HepG2 (cell line): ENCODE measurements at regions not wholly inside any gene's neighbourhood (a gene's known extent, or its start where the extent isn't known, plus 50 kb on each side); places are given as distances from the start of the nearest gene placed in this dataset.

ENCODE experiments used
- ATAC-seq: fragments of 200-7000 bp; cut with Tn5 transposase; 3 replicates; pipeline ENCODE4 v1.9.1; 2020; ENCODE audit warnings: mild to moderate bottlenecking, moderate library complexity
- BruUV-seq: library from RNA; stranded (reverse); fragments of 400-500 nt; replicated peaks from 2 replicates; lab custom pipeline; 2021; lab: Mats Ljungman, UMichigan
- CTCF ChIA-PET: fragments of 300-600 bp; formaldehyde crosslinking; extraction: SDS; loops from one replicate; lab custom pipeline; 2021; ENCODE audit warnings: low total read pairs, inconsistent platforms, low intra/inter-chr PET ratio; lab: Yijun Ruan, JAX
- POLR2A ChIA-PET: fragments of 350-600 bp; sonication (Branson Sonifier 250); formaldehyde crosslinking; loops from one replicate; lab custom pipeline; 2020; ENCODE audit warnings: antibody characterized with exemption, inconsistent platforms; lab: Yijun Ruan, JAX
- DNase-seq: peaks from one replicate; pipeline ENCODE4 v3.0.0-alpha.2; 2015; ENCODE audit warnings: low spot score
- FAIRE-seq: peaks from 3 replicates; lab custom pipeline; 2011; peaks lifted over from hg19 to GRCh38; lab: Jason Lieb, UNC
- H2AFZ ChIP-seq: one replicate; pipeline ENCODE4 v1.6.1; 2011; ENCODE audit warnings: low read length, inconsistent platforms
- H3K27ac ChIP-seq: fragments of 300-600 bp; 3 replicates; pipeline ENCODE4 v1.8.0; 2011; ENCODE audit warnings: mixed run types, mild to moderate bottlenecking, mixed read lengths, low read length, inconsistent platforms; ENCODE audit not compliant: insufficient read depth; ENCODE audit errors: extremely low read length
- H3K27me3 ChIP-seq, 2 experiments: fragments of 200-600 bp in 1 of 2; 2 replicates in 1 of 2; 3 replicates in 1 of 2; pipeline versions ENCODE4 v1.6.0 to v1.8.0; 2011; ENCODE audit warnings: low read length in 2 of 2, mild to moderate bottlenecking in 2 of 2, moderate library complexity in 2 of 2, inconsistent platforms in 1 of 2; ENCODE audit not compliant: insufficient read depth in 2 of 2, control insufficient read depth in 1 of 2
- H3K36me3 ChIP-seq, 2 experiments: fragments of 200-600 bp in 1 of 2; replicated peaks in 1 of 2; 2 replicates in 1 of 2; 3 replicates in 1 of 2; pipeline versions ENCODE4 v1.5.1 to v1.8.0; 2011; ENCODE audit warnings: low read length in 2 of 2, inconsistent platforms in 1 of 2; ENCODE audit not compliant: insufficient read depth in 2 of 2, control insufficient read depth in 1 of 2
- H3K4me1 ChIP-seq: 2 replicates; pipeline ENCODE4 v1.5.1; 2012; ENCODE audit warnings: low read length, inconsistent platforms; ENCODE audit not compliant: insufficient read depth
- H3K4me2 ChIP-seq: 2 replicates; pipeline ENCODE4 v1.6.0; 2011; ENCODE audit warnings: low read depth, low read length, inconsistent platforms
- H3K4me3 ChIP-seq, 3 experiments: fragments of 200-600 bp in 1 of 3; sonication (generic), shearing (Covaris generic) in 1 of 3; replicated peaks in 1 of 3; 2 replicates each; pipeline ENCODE4 v1.5.1; 2011 to 2016; ENCODE audit warnings: low read length in 3 of 3, inconsistent platforms in 2 of 3, low read depth in 2 of 3, mild to moderate bottlenecking in 2 of 3, control low read depth in 1 of 3, mixed read lengths in 1 of 3; ENCODE audit not compliant: insufficient read depth in 1 of 3
- H3K79me2 ChIP-seq: one replicate; pipeline ENCODE4 v1.6.1; 2011; ENCODE audit warnings: low read length, inconsistent platforms; ENCODE audit not compliant: insufficient read depth
- H3K9ac ChIP-seq: 2 replicates; pipeline ENCODE4 v1.6.0; 2011; ENCODE audit warnings: mild to moderate bottlenecking, low read depth, low read length, inconsistent platforms; ENCODE audit not compliant: insufficient read depth
- H3K9me3 ChIP-seq: 2 replicates; pipeline ENCODE4 v1.5.1; 2012; ENCODE audit warnings: mild to moderate bottlenecking, low read length
- H4K20me1 ChIP-seq: 2 replicates; pipeline ENCODE4 v1.6.0; 2011; ENCODE audit warnings: inconsistent platforms, mild to moderate bottlenecking, low read length, moderate library complexity; ENCODE audit not compliant: insufficient read depth
- ARNT2 ChIP-seq: sonication (generic); formaldehyde crosslinking; IDR thresholded peaks from 2 replicates; pipeline ENCODE4 v1.8.0; 2022; ENCODE audit warnings: mild to moderate bottlenecking, low read depth, missing genetic modification reagents, moderate library complexity
- FOXC1 ChIP-seq: sonication (generic); formaldehyde crosslinking; IDR thresholded peaks from 2 replicates; pipeline ENCODE4 v1.8.0; 2022; ENCODE audit warnings: mild to moderate bottlenecking, missing genetic modification reagents, borderline replicate concordance
- GABPA ChIP-seq, 2 experiments: IDR thresholded peaks; 2 replicates each; pipeline ENCODE4 v1.6.1; 2011 to 2016; ENCODE audit warnings: low read depth in 2 of 2, low read length in 1 of 2, missing biosample characterization in 1 of 2, missing genetic modification characterization in 1 of 2
- GABPB1 ChIP-seq: IDR thresholded peaks from 2 replicates; pipeline ENCODE4 v1.6.1; 2016; ENCODE audit warnings: mild to moderate bottlenecking, missing genetic modification reagents, moderate library complexity, missing compliant biosample characterization
- HOXA5 ChIP-seq: sonication (generic); formaldehyde crosslinking; IDR thresholded peaks from 2 replicates; pipeline ENCODE4 v1.4.0; 2020; ENCODE audit warnings: missing genetic modification reagents
- KLF11 ChIP-seq: IDR thresholded peaks from 2 replicates; pipeline ENCODE4 v1.6.1; 2016; ENCODE audit warnings: missing compliant biosample characterization
- STAT5B ChIP-seq: sonication (generic); formaldehyde crosslinking; IDR thresholded peaks from 2 replicates; pipeline ENCODE4 v1.4.0; 2020; ENCODE audit warnings: missing genetic modification reagents
- TCF7L2 ChIP-seq: IDR thresholded peaks from 2 replicates; pipeline ENCODE4 v1.6.1; 2011; ENCODE audit warnings: mild to moderate bottlenecking, low read depth, low read length, moderate library complexity
- ZKSCAN5 ChIP-seq: sonication (generic); formaldehyde crosslinking; IDR thresholded peaks from 2 replicates; pipeline ENCODE4 v1.5.1; 2020; ENCODE audit warnings: mild to moderate bottlenecking, missing genetic modification reagents
- ZNF225 ChIP-seq: sonication (generic); formaldehyde crosslinking; IDR thresholded peaks from 2 replicates; pipeline ENCODE4 v1.4.0; 2020; ENCODE audit warnings: mild to moderate bottlenecking, missing genetic modification reagents
- ZNF547 ChIP-seq: sonication (generic); formaldehyde crosslinking; IDR thresholded peaks from 2 replicates; pipeline ENCODE4 v1.5.1; 2020; ENCODE audit warnings: mild to moderate bottlenecking, missing genetic modification reagents
- ZSCAN30 ChIP-seq: sonication (generic); formaldehyde crosslinking; IDR thresholded peaks from 2 replicates; pipeline ENCODE4 v1.5.0; 2020; ENCODE audit warnings: mild to moderate bottlenecking, missing genetic modification reagents
- ZSCAN5A ChIP-seq: sonication (generic); formaldehyde crosslinking; IDR thresholded peaks from 2 replicates; pipeline ENCODE4 v1.8.0; 2022; ENCODE audit warnings: mild to moderate bottlenecking, missing genetic modification reagents, borderline replicate concordance
- WGBS: methylation state at CpG from one replicate; pipeline ENCODE4 v1.1.6; 2017; ENCODE audit warnings: low lambda C conversion rate; 5-methylcytosine and 5-hydroxymethylcytosine counted together
- in situ Hi-C: cut with HindIII; loops from 2 replicates; pipeline ENCODE4 v1.10.0; 2017; ENCODE audit warnings: low pct_unique_long_range_greater_than_20kb; ENCODE audit not compliant: extremely low pct_ligation_motif_present
- intact Hi-C: fragments of 100-400 bp; cut with micrococcal nuclease; formaldehyde crosslinking; loops from one replicate; pipeline ENCODE4 v1.10.0; 2022; ENCODE audit not compliant: unreplicated experiment
- TF ChIP-seq, protein P1 (sequence below), 2 experiments: sonication (generic) in 1 of 2; formaldehyde crosslinking in 1 of 2; IDR thresholded peaks; 2 replicates each; pipeline versions ENCODE4 v1.5.1 to v1.6.1; 2011 to 2020; ENCODE audit warnings: borderline replicate concordance in 1 of 2, low read depth in 1 of 2, low read length in 1 of 2, mild to moderate bottlenecking in 1 of 2, missing genetic modification reagents in 1 of 2, moderate library complexity in 1 of 2

GRCh38 chr14:65937079-65937959 lies 524.8 kb downstream of the FUT8 start:
- intact Hi-C loops = no loop called here
- H3K9ac ChIP-seq = no peak overlapping the region
- H3K79me2 ChIP-seq = no peaks in the 10 kb centered on the region
- no peaks in the 10 kb centered on the region for H4K20me1 ChIP-seq
- POLR2A ChIA-PET = no interaction called here
- FAIRE-seq = no peak
- no peak overlapping the region for H3K4me2 ChIP-seq
- TF ChIP-seq ZNF547 (CRISPR knock-in tag) (no peak), STAT5B (CRISPR knock-in tag) (no peak), GABPA (IDR thresholded peaks at IDR 0.05; ENCODE audit: low read depth, low read length) (no peak), GABPA (CRISPR knock-in tag; IDR thresholded peaks at IDR 0.05; ENCODE audit: low read depth) (peak; percentile 35; the same call in 1 of the 2 replicates), GABPB1 (CRISPR knock-in tag) (no peak)
- H3K9me3 ChIP-seq = no peaks in the 10 kb centered on the region
- H3K27me3 ChIP-seq = no peaks in the 10 kb centered on the region
- H2AFZ ChIP-seq = no peak overlapping the region
- no peak for DNase-seq
- CTCF ChIA-PET = no interaction called here
- no peak overlapping the region for H3K27ac ChIP-seq
- ATAC-seq = no peak
- H3K4me1 ChIP-seq = no peaks in the 10 kb centered on the region
- no peak overlapping the region for H3K4me3 ChIP-seq
- in situ Hi-C loops = no loop called here
- no peaks in the 10 kb centered on the region for H3K36me3 ChIP-seq
- no TSS peak for BruUV-seq
- WGBS = 47% methylated on average over 8 of the region's 8 CpGs

DNA sequence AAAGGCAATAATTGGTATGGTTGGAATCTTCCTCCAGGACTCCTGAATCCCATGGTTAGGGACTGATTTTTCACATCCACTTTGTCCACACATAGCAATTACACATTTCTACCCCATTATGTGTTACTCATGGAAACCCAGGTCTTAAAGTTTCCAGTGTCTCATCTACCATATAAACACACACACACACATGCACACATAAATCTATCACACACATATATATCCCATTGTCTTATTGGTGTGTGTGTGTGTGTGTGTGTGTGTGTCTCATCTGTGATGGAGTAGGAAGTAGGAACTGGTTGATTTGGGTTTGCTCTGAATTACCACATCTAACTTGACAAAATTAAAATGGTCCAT lies 525.4 kb downstream of the FUT8 start:
- intact Hi-C loops (no loop called here), in situ Hi-C loops (no loop called here)
- ChIA-PET CTCF (no interaction called here), POLR2A (no interaction called here)
- Histone ChIP-seq H3K27me3 (no peaks in the 10 kb centered on the region), H4K20me1 (no peaks in the 10 kb centered on the region), H3K9me3 (no peaks in the 10 kb centered on the region), H3K36me3 (no peaks in the 10 kb centered on the region), H3K9ac (no peak overlapping the region), H3K79me2 (no peaks in the 10 kb centered on the region), H2AFZ (no peak overlapping the region), H3K4me1 (no peaks in the 10 kb centered on the region), H3K4me3 (no peak overlapping the region), H3K27ac (no peak overlapping the region), H3K4me2 (no peak overlapping the region)
- ATAC-seq (no peak), DNase-seq (no peak), FAIRE-seq (no peak)
- no TSS peak for BruUV-seq
- TF ChIP-seq ZSCAN30 (no peak), HOXA5 (CRISPR knock-in tag) (no peak), KLF11 (CRISPR knock-in tag) (no peak), ZSCAN5A (CRISPR knock-in tag) (no peak), TCF7L2 (no peak), ARNT2 (CRISPR knock-in tag) (no peak), ZNF225 (CRISPR knock-in tag) (no peak), FOXC1 (CRISPR knock-in tag) (no peak), ZKSCAN5 (CRISPR knock-in tag) (no peak)
- TF ChIP-seq, protein P1, sequence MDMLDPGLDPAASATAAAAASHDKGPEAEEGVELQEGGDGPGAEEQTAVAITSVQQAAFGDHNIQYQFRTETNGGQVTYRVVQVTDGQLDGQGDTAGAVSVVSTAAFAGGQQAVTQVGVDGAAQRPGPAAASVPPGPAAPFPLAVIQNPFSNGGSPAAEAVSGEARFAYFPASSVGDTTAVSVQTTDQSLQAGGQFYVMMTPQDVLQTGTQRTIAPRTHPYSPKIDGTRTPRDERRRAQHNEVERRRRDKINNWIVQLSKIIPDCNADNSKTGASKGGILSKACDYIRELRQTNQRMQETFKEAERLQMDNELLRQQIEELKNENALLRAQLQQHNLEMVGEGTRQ (IDR thresholded peaks at IDR 0.05; ENCODE audit: low read depth, low read length) = no peak
- TF ChIP-seq, protein P1 (CRISPR knock-in tag; IDR thresholded peaks at IDR 0.05; ENCODE audit: borderline replicate concordance) = no peak
